Cortex of kidney (tissue), 1 donor: ENCODE measurements at regions not wholly inside any gene's neighbourhood (a gene's known extent, or its start where the extent isn't known, plus 50 kb on each side); places are given as distances from the start of the nearest gene placed in this dataset.

Experiments used
- DNase-seq: peaks from one replicate; lab custom pipeline; 2025; lab: John Stamatoyannopoulos, UW

GRCh38 chr3:72372161-72372560 lies 476.1 kb downstream of the SHQ1 start:
- DNase-seq: no peak

GRCh38 chr3:72371431-72371830 lies 476.8 kb downstream of the SHQ1 start:
- DNase-seq: no peak

GRCh38 chr3:72370947-72371346 lies 477.3 kb downstream of the SHQ1 start:
- DNase-seq: no peak

GRCh38 chr3:72369681-72370080 lies 478.6 kb downstream of the SHQ1 start:
- DNase-seq: no peak

- no peak for DNase-seq
Observed at GRCh38 chr3:72368331-72368975, 479.8 kb downstream of the SHQ1 start.

- no peak for DNase-seq
Observed at GRCh38 chr3:72361990-72362389, 486.3 kb downstream of the SHQ1 start.

GRCh38 chr3:72359743-72360142 lies 488.5 kb downstream of the SHQ1 start:
- DNase-seq: no peak

- DNase-seq: no peak
Observed at GRCh38 chr3:72355168-72355567, 493.1 kb downstream of the SHQ1 start.

- no peak for DNase-seq
Observed at GRCh38 chr3:72354486-72354885, 493.8 kb downstream of the SHQ1 start.

- no peak for DNase-seq
Observed at GRCh38 chr3:72353236-72354128, 494.8 kb downstream of the SHQ1 start.

- no peak for DNase-seq
Observed at GRCh38 chr3:72352176-72352575, 496.1 kb downstream of the SHQ1 start.

GRCh38 chr3:72351536-72351935 lies 496.7 kb downstream of the SHQ1 start:
- no peak for DNase-seq

GRCh38 chr3:72350761-72351505 lies 497.3 kb downstream of the SHQ1 start:
- DNase-seq: no peak

- DNase-seq: no peak
Observed at GRCh38 chr3:72348357-72348756, 499.9 kb downstream of the SHQ1 start.

GRCh38 chr3:72347819-72348319 lies 500.4 kb downstream of the SHQ1 start:
- DNase-seq: no peak

- DNase-seq: no peak
Observed at GRCh38 chr3:72346526-72346926, 501.7 kb downstream of the SHQ1 start.

- DNase-seq: no peak
Observed at GRCh38 chr3:72345980-72346379, 502.3 kb downstream of the SHQ1 start.

- no peak for DNase-seq
Observed at GRCh38 chr3:72345237-72345878, 502.9 kb downstream of the SHQ1 start.

GRCh38 chr3:72344647-72345046 lies 503.6 kb downstream of the SHQ1 start:
- no peak for DNase-seq

GRCh38 chr3:72344236-72344635 lies 504.0 kb downstream of the SHQ1 start:
- no peak for DNase-seq

GRCh38 chr3:72343078-72343477 lies 505.2 kb downstream of the SHQ1 start:
- DNase-seq: no peak

GRCh38 chr3:72342450-72342849 lies 505.8 kb downstream of the SHQ1 start:
- no peak for DNase-seq
